DOHH2 (cell line): ENCODE measurements at regions not wholly inside any gene's neighbourhood (a gene's known extent, or its start where the extent isn't known, plus 50 kb on each side); places are given as distances from the start of the nearest gene placed in this dataset.

Experiments
- H3F3A ChIP-seq: fragments of 200-600 bp; sonication (generic), shearing (Covaris generic); 2 replicates; pipeline ENCODE4 v1.6.0; 2016; ENCODE audit warnings: antibody characterized with exemption, mild to moderate bottlenecking; ENCODE audit not compliant: control insufficient read depth, insufficient read depth
- H3K27ac ChIP-seq: fragments of 200-600 bp; sonication (generic); 2 replicates; pipeline ENCODE4 v1.5.1; 2014; ENCODE audit warnings: low read depth, mild to moderate bottlenecking, low read length, moderate library complexity
- H3K27me3 ChIP-seq: fragments of 200-600 bp; sonication (generic); 2 replicates; pipeline ENCODE4 v1.6.1; 2014; ENCODE audit warnings: mild to moderate bottlenecking, low read length, mixed read lengths; ENCODE audit not compliant: control insufficient read depth
- H3K36me3 ChIP-seq: fragments of 200-600 bp; sonication (generic); 2 replicates; pipeline ENCODE4 v1.6.1; 2014; ENCODE audit warnings: mild to moderate bottlenecking, low read length, moderate library complexity, mixed read lengths; ENCODE audit not compliant: control insufficient read depth
- H3K4me1 ChIP-seq: fragments of 200-600 bp; sonication (generic); 2 replicates; pipeline ENCODE4 v1.6.1; 2014; ENCODE audit warnings: mild to moderate bottlenecking, low read length, mixed read lengths; ENCODE audit not compliant: control insufficient read depth
- H3K4me2 ChIP-seq: fragments of 200-600 bp; sonication (generic); 2 replicates; pipeline ENCODE4 v1.6.0; 2014; ENCODE audit warnings: mild to moderate bottlenecking, low read length, moderate library complexity
- H3K4me3 ChIP-seq: fragments of 200-600 bp; sonication (generic); 2 replicates; pipeline ENCODE4 v1.5.1; 2014; ENCODE audit warnings: mild to moderate bottlenecking, low read length, mixed read lengths
- H3K79me2 ChIP-seq: fragments of 200-600 bp; sonication (generic); 2 replicates; pipeline ENCODE4 v1.6.1; 2014; ENCODE audit warnings: mild to moderate bottlenecking, low read length, mixed read lengths; ENCODE audit not compliant: control insufficient read depth
- H3K9me2 ChIP-seq: fragments of 200-600 bp; sonication (generic); replicated peaks from 2 replicates; pipeline ENCODE4 v1.6.1; 2014; ENCODE audit warnings: mild to moderate bottlenecking, low read length, mixed read lengths; ENCODE audit not compliant: control insufficient read depth
- H3K9me3 ChIP-seq: fragments of 200-600 bp; sonication (generic); 2 replicates; pipeline ENCODE4 v1.6.1; 2014; ENCODE audit warnings: antibody characterized with exemption, low read length, mixed read lengths; ENCODE audit not compliant: control insufficient read depth, insufficient read depth
- H4K20me1 ChIP-seq: fragments of 200-600 bp; sonication (generic); 2 replicates; pipeline ENCODE4 v1.6.0; 2014; ENCODE audit warnings: low read depth, mild to moderate bottlenecking, antibody characterized with exemption, low read length, moderate library complexity; ENCODE audit not compliant: control insufficient read depth, insufficient read depth
- EZH2phosphoT487 ChIP-seq: fragments of 200-600 bp; sonication (generic); IDR thresholded peaks from 2 replicates; pipeline ENCODE4 v1.6.1; 2017; ENCODE audit warnings: borderline replicate concordance, mild to moderate bottlenecking, antibody characterized with exemption, low read length, moderate library complexity, mixed read lengths
- TF ChIP-seq, protein P1 (sequence below): fragments of 200-600 bp; sonication (generic); IDR thresholded peaks from one replicate; pipeline ENCODE4 v1.5.1; 2014; ENCODE audit warnings: antibody characterized with exemption, mild to moderate bottlenecking, low read depth, low read length; ENCODE audit not compliant: poor library complexity, severe bottlenecking

GRCh38 chr7:47000561-47000960 is 581.4 kb downstream of the TNS3 start:
- Histone ChIP-seq H3K4me2 (no peak overlapping the region), H3K79me2 (no peaks in the 10 kb centered on the region), H3K27ac (no peak overlapping the region), H3K4me3 (no peak overlapping the region), H3K36me3 (no peaks in the 10 kb centered on the region), H3K9me3 (no peaks in the 10 kb centered on the region), H4K20me1 (no peaks in the 10 kb centered on the region), H3K4me1 (no peaks in the 10 kb centered on the region), H3K27me3 (no peaks in the 10 kb centered on the region), H3F3A (no peaks in the 10 kb centered on the region), H3K9me2 (no peaks in the 10 kb centered on the region)
- TF ChIP-seq, protein P1, sequence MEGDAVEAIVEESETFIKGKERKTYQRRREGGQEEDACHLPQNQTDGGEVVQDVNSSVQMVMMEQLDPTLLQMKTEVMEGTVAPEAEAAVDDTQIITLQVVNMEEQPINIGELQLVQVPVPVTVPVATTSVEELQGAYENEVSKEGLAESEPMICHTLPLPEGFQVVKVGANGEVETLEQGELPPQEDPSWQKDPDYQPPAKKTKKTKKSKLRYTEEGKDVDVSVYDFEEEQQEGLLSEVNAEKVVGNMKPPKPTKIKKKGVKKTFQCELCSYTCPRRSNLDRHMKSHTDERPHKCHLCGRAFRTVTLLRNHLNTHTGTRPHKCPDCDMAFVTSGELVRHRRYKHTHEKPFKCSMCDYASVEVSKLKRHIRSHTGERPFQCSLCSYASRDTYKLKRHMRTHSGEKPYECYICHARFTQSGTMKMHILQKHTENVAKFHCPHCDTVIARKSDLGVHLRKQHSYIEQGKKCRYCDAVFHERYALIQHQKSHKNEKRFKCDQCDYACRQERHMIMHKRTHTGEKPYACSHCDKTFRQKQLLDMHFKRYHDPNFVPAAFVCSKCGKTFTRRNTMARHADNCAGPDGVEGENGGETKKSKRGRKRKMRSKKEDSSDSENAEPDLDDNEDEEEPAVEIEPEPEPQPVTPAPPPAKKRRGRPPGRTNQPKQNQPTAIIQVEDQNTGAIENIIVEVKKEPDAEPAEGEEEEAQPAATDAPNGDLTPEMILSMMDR: no peak
- no peak for TF ChIP-seq EZH2phosphoT487

DNA sequence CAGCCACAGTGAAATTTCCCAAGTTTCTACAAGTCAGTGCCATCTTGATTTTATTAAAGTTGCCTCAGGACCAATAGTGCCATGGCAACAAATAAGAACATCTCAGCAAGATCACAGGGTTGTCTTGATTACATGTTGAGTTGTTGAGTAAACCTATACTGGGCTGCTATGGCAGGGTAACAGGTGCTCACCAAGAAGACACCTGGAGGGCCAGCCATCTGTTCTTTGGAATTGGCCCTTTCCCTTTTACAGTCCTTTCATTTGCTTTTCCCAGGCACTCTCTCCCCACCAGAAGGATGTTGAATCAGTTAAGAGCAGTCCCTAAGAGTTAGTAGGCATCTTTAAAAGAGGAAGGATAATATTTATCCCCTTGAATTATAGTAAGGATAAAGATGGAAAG is 582.0 kb downstream of the TNS3 start:
- no peaks in the 10 kb centered on the region for H3K79me2 ChIP-seq
- H3K4me2 ChIP-seq: no peak overlapping the region
- no peaks in the 10 kb centered on the region for H3K36me3 ChIP-seq
- no peak overlapping the region for H3K27ac ChIP-seq
- no peaks in the 10 kb centered on the region for H4K20me1 ChIP-seq
- no peaks in the 10 kb centered on the region for H3K4me1 ChIP-seq
- no peaks in the 10 kb centered on the region for H3K9me2 ChIP-seq
- H3K27me3 ChIP-seq: no peaks in the 10 kb centered on the region
- H3F3A ChIP-seq: no peaks in the 10 kb centered on the region
- no peaks in the 10 kb centered on the region for H3K9me3 ChIP-seq
- H3K4me3 ChIP-seq: no peak overlapping the region
- TF ChIP-seq EZH2phosphoT487: no peak
- TF ChIP-seq, protein P1: no peak

DNA sequence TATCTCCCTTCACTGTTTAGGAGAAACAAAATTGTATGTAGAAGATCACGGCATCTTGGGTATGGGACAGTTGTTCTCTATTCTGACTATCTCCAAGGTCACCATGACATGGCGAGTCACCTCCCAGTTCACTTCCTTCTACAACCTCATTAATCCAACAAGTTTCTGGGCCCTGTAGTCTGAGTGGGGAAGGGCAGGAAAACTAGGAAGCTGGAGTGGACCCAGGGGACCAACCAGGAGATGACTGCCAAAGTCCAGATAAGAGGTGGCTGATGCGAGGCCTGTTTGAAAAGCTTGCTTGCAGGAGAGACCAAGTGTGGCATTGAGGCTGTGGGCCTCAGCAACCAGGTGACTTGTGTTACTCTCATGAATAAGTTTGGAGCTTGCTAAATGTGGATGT is 584.9 kb downstream of the TNS3 start:
- TF ChIP-seq EZH2phosphoT487: no peak
- TF ChIP-seq, protein P1: no peak
- Histone ChIP-seq H3K4me1 (no peaks in the 10 kb centered on the region), H3K27me3 (no peaks in the 10 kb centered on the region), H3F3A (no peaks in the 10 kb centered on the region), H3K79me2 (no peaks in the 10 kb centered on the region), H3K27ac (no peak overlapping the region), H3K4me2 (no peak overlapping the region), H3K4me3 (no peak overlapping the region), H4K20me1 (no peaks in the 10 kb centered on the region), H3K9me2 (no peaks in the 10 kb centered on the region), H3K36me3 (no peaks in the 10 kb centered on the region), H3K9me3 (no peaks in the 10 kb centered on the region)

GRCh38 chr7:46993396-46993795 is 588.5 kb downstream of the TNS3 start:
- H3K4me2 ChIP-seq: no peak overlapping the region
- H3K36me3 ChIP-seq: no peaks in the 10 kb centered on the region
- no peaks in the 10 kb centered on the region for H4K20me1 ChIP-seq
- TF ChIP-seq, protein P1: no peak
- no peak for TF ChIP-seq EZH2phosphoT487
- no peaks in the 10 kb centered on the region for H3K9me2 ChIP-seq
- H3K4me3 ChIP-seq: no peak overlapping the region
- H3K27ac ChIP-seq: no peak overlapping the region
- no peaks in the 10 kb centered on the region for H3K79me2 ChIP-seq
- no peaks in the 10 kb centered on the region for H3K4me1 ChIP-seq
- no peaks in the 10 kb centered on the region for H3K9me3 ChIP-seq
- 0 out of 2 replicates have a peak, but pooled peaks cover 3% of the 10 kb centered on the region for H3K27me3 ChIP-seq
- H3F3A ChIP-seq: no peaks in the 10 kb centered on the region
